SK-N-SH treated with all-trans-retinoic acid at 6 μM for 48 hours (cell line): ENCODE measurements at regions not wholly inside any gene's neighbourhood (a gene's known extent, or its start where the extent isn't known, plus 50 kb on each side); places are given as distances from the start of the nearest gene placed in this dataset.

ENCODE experiments used
- ATAC-seq: fragments of 200-7000 bp; cut with Tn5 transposase; 3 replicates; pipeline ENCODE4 v1.9.1; 2020; ENCODE audit warnings: mild to moderate bottlenecking, moderate library complexity
- ARNTL ChIP-seq: fragments of 450-650 bp; formaldehyde crosslinking; IDR thresholded peaks from 2 replicates; pipeline ENCODE4 v1.5.0; 2020; ENCODE audit warnings: low read depth, mild to moderate bottlenecking, moderate library complexity, borderline replicate concordance
- BACH2 ChIP-seq: fragments of 250-450 bp; sonication (Bioruptor Pico); IDR thresholded peaks from 2 replicates; pipeline ENCODE4 v1.9.0; 2021; ENCODE audit warnings: mild to moderate bottlenecking, borderline replicate concordance
- CSDC2 ChIP-seq: fragments of 250-450 bp; sonication (Bioruptor Pico); IDR thresholded peaks from 2 replicates; pipeline ENCODE4 v1.5.0; 2020; ENCODE audit warnings: mild to moderate bottlenecking, moderate library complexity
- ESRRG ChIP-seq: fragments of 250-450 bp; sonication (Bioruptor Pico); IDR thresholded peaks from 2 replicates; pipeline ENCODE4 v1.6.1; 2021; ENCODE audit warnings: mild to moderate bottlenecking
- GLIS3 ChIP-seq: fragments of 250-450 bp; sonication (Bioruptor Pico); IDR thresholded peaks from 2 replicates; pipeline ENCODE4 v1.5.0; 2020; ENCODE audit warnings: mild to moderate bottlenecking, moderate library complexity
- ISL1 ChIP-seq: fragments of 250-450 bp; sonication (Bioruptor Pico); IDR thresholded peaks from 2 replicates; pipeline ENCODE4 v2.1.2; 2022; ENCODE audit warnings: mild to moderate bottlenecking, moderate library complexity
- SNAI2 ChIP-seq: fragments of 250-450 bp; sonication (Bioruptor Pico); IDR thresholded peaks from 2 replicates; pipeline ENCODE4 v1.5.0; 2020; ENCODE audit warnings: mild to moderate bottlenecking, moderate library complexity
- TCF4 ChIP-seq: fragments of 250-450 bp; sonication (Bioruptor Pico); IDR thresholded peaks from 2 replicates; pipeline ENCODE4 v1.8.0; 2021; ENCODE audit warnings: mild to moderate bottlenecking, moderate library complexity, borderline replicate concordance
- TOX ChIP-seq: fragments of 250-450 bp; sonication (Bioruptor Pico); IDR thresholded peaks from 2 replicates; pipeline ENCODE4 v1.8.0; 2021; ENCODE audit warnings: mild to moderate bottlenecking, moderate library complexity, borderline replicate concordance
- ZC3H10 ChIP-seq: fragments of 250-450 bp; sonication (Bioruptor Pico); IDR thresholded peaks from 2 replicates; pipeline ENCODE4 v1.5.1; 2021; ENCODE audit warnings: mild to moderate bottlenecking, moderate library complexity
- ZFP3 ChIP-seq: fragments of 250-450 bp; sonication (Bioruptor Pico); IDR thresholded peaks from 2 replicates; pipeline ENCODE4 v1.5.0; 2020; ENCODE audit warnings: mild to moderate bottlenecking, moderate library complexity
- ZFP30 ChIP-seq: fragments of 450-650 bp; formaldehyde crosslinking; IDR thresholded peaks from 2 replicates; pipeline ENCODE4 v1.5.0; 2022; ENCODE audit warnings: mild to moderate bottlenecking, moderate library complexity
- ZNF565 ChIP-seq: fragments of 450-650 bp; formaldehyde crosslinking; conservative IDR thresholded peaks from 2 replicates; pipeline ENCODE4 v1.5.0; 2020; ENCODE audit warnings: low read depth, mild to moderate bottlenecking, moderate library complexity
- ZNF70 ChIP-seq: fragments of 450-650 bp; formaldehyde crosslinking; IDR thresholded peaks from 2 replicates; pipeline ENCODE4 v1.5.0; 2020; ENCODE audit warnings: mild to moderate bottlenecking, moderate library complexity
- ZNF8 ChIP-seq: fragments of 450-650 bp; formaldehyde crosslinking; IDR thresholded peaks from 2 replicates; pipeline ENCODE4 v1.5.0; 2020; ENCODE audit warnings: mild to moderate bottlenecking, moderate library complexity
- TF ChIP-seq, protein P1 (sequence below): fragments of 250-450 bp; sonication (Bioruptor Pico); IDR thresholded peaks from 2 replicates; pipeline ENCODE4 v1.5.1; 2020; ENCODE audit warnings: low read depth, mild to moderate bottlenecking, moderate library complexity
- TF ChIP-seq, protein P2 (sequence below): fragments of 250-450 bp; sonication (Bioruptor Pico); IDR thresholded peaks from 2 replicates; pipeline ENCODE4 v1.8.0; 2021; ENCODE audit warnings: low read depth, mild to moderate bottlenecking, moderate library complexity, borderline replicate concordance
- TF ChIP-seq, protein P3 (sequence below): fragments of 250-450 bp; sonication (Bioruptor Pico); IDR thresholded peaks from 2 replicates; pipeline ENCODE4 v1.5.1; 2021; ENCODE audit warnings: mild to moderate bottlenecking, moderate library complexity
- TF ChIP-seq, protein P4 (sequence below): fragments of 250-450 bp; sonication (Bioruptor Pico); IDR thresholded peaks from 2 replicates; pipeline ENCODE4 v1.8.0; 2020; ENCODE audit warnings: mild to moderate bottlenecking, moderate library complexity, borderline replicate concordance
- TF ChIP-seq, protein P5 (sequence below): fragments of 250-450 bp; sonication (Bioruptor Pico); IDR thresholded peaks from 2 replicates; pipeline ENCODE4 v1.5.0; 2020; ENCODE audit warnings: mild to moderate bottlenecking, moderate library complexity

DNA sequence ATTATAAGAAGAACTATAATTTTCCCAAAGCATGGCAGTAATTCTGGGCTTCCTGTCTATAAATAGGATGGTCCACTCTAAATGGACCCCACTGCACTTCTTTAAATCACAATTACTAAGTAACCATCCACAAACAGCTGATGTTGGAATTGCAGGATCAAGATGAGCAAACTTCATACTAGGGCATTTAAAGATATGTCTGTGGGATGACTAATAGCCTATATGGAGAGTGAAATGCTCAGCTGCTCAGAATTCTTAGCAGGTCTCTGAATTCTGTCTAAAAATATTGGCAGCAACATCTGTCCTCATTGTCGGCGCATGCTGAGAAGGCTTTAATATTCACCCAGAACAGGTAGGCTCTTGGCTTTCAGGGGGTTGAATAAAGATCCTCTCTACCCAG, 140.4 kb downstream of the SATB1 start:
- TF ChIP-seq TOX (CRISPR knock-in tag) (no peak), ISL1 (no peak)
- TF ChIP-seq, protein P1, sequence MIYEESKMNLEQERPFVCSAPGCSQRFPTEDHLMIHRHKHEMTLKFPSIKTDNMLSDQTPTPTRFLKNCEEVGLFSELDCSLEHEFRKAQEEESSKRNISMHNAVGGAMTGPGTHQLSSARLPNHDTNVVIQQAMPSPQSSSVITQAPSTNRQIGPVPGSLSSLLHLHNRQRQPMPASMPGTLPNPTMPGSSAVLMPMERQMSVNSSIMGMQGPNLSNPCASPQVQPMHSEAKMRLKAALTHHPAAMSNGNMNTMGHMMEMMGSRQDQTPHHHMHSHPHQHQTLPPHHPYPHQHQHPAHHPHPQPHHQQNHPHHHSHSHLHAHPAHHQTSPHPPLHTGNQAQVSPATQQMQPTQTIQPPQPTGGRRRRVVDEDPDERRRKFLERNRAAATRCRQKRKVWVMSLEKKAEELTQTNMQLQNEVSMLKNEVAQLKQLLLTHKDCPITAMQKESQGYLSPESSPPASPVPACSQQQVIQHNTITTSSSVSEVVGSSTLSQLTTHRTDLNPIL (CRISPR knock-in tag), result no peak
- TF ChIP-seq, protein P2, sequence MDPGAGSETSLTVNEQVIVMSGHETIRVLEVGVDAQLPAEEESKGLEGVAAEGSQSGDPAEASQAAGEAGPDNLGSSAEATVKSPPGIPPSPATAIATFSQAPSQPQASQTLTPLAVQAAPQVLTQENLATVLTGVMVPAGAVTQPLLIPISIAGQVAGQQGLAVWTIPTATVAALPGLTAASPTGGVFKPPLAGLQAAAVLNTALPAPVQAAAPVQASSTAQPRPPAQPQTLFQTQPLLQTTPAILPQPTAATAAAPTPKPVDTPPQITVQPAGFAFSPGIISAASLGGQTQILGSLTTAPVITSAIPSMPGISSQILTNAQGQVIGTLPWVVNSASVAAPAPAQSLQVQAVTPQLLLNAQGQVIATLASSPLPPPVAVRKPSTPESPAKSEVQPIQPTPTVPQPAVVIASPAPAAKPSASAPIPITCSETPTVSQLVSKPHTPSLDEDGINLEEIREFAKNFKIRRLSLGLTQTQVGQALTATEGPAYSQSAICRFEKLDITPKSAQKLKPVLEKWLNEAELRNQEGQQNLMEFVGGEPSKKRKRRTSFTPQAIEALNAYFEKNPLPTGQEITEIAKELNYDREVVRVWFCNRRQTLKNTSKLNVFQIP (CRISPR knock-in tag), result no peak
- TF ChIP-seq, all 23 proteins: peak for 0
- ATAC-seq, result no peak

DNA sequence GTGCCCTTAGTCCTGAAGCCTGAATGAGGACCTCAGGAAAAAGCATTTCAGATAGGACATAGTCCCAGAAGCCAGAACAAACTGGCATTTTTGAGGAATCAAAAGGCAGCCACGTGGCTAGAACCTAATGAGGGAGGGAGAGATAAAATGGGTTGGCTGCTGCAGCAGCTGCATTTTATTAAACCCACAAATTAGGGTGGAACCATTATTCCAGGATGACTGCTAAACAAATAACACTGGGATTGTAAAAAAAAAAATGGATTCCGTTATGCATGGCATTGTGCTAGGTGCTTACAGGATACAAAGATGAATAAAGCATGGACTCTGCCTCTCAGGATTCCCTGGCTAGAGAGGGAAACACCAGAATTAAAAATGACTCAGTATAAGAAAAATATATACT, 141.5 kb downstream of the SATB1 start:
- ATAC-seq, result no peak
- TF ChIP-seq ZFP3 (CRISPR knock-in tag) (no peak), TCF4 (CRISPR knock-in tag) (no peak), ZFP30 (CRISPR knock-in tag) (no peak), ZNF70 (CRISPR knock-in tag) (no peak), SNAI2 (CRISPR knock-in tag) (no peak), ARNTL (CRISPR knock-in tag) (no peak)
- TF ChIP-seq, protein P3, sequence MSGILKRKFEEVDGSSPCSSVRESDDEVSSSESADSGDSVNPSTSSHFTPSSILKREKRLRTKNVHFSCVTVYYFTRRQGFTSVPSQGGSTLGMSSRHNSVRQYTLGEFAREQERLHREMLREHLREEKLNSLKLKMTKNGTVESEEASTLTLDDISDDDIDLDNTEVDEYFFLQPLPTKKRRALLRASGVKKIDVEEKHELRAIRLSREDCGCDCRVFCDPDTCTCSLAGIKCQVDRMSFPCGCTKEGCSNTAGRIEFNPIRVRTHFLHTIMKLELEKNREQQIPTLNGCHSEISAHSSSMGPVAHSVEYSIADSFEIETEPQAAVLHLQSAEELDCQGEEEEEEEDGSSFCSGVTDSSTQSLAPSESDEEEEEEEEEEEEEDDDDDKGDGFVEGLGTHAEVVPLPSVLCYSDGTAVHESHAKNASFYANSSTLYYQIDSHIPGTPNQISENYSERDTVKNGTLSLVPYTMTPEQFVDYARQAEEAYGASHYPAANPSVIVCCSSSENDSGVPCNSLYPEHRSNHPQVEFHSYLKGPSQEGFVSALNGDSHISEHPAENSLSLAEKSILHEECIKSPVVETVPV, result no peak
- TF ChIP-seq, protein P1 (CRISPR knock-in tag), result no peak

DNA sequence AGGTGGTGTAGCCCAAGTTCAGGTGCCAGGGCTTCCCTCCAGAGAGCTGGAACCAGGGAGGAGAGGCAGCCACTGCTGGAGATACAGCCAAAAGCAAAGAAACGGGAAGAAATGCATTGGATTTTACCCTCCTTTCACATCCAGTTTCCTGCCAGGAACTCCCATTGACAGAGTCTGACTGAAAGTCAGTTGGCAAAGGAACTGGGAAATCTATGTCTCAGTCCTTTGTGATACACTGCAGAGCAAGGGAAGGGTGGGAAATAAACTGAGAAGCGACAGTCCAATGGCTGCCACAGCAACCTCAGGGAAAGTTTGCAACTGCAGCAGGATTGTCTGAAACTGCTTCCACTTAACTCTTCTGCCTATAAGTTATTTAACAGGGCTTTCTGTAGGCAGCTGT, 142.6 kb downstream of the SATB1 start:
- no peak for ATAC-seq
- TF ChIP-seq GLIS3 (CRISPR knock-in tag) (no peak), ZC3H10 (no peak), ISL1 (no peak), BACH2 (CRISPR knock-in tag) (no peak), ZNF70 (CRISPR knock-in tag) (no peak), ZNF565 (no peak), SNAI2 (CRISPR knock-in tag) (no peak), CSDC2 (CRISPR knock-in tag) (no peak), TOX (CRISPR knock-in tag) (no peak), ESRRG (CRISPR knock-in tag) (no peak), ARNTL (CRISPR knock-in tag) (no peak), ZNF8 (CRISPR knock-in tag) (no peak)
- TF ChIP-seq, protein P1 (CRISPR knock-in tag), result no peak
- TF ChIP-seq, protein P4, sequence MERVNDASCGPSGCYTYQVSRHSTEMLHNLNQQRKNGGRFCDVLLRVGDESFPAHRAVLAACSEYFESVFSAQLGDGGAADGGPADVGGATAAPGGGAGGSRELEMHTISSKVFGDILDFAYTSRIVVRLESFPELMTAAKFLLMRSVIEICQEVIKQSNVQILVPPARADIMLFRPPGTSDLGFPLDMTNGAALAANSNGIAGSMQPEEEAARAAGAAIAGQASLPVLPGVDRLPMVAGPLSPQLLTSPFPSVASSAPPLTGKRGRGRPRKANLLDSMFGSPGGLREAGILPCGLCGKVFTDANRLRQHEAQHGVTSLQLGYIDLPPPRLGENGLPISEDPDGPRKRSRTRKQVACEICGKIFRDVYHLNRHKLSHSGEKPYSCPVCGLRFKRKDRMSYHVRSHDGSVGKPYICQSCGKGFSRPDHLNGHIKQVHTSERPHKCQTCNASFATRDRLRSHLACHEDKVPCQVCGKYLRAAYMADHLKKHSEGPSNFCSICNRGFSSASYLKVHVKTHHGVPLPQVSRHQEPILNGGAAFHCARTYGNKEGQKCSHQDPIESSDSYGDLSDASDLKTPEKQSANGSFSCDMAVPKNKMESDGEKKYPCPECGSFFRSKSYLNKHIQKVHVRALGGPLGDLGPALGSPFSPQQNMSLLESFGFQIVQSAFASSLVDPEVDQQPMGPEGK (CRISPR knock-in tag), result no peak
- TF ChIP-seq, protein P5, sequence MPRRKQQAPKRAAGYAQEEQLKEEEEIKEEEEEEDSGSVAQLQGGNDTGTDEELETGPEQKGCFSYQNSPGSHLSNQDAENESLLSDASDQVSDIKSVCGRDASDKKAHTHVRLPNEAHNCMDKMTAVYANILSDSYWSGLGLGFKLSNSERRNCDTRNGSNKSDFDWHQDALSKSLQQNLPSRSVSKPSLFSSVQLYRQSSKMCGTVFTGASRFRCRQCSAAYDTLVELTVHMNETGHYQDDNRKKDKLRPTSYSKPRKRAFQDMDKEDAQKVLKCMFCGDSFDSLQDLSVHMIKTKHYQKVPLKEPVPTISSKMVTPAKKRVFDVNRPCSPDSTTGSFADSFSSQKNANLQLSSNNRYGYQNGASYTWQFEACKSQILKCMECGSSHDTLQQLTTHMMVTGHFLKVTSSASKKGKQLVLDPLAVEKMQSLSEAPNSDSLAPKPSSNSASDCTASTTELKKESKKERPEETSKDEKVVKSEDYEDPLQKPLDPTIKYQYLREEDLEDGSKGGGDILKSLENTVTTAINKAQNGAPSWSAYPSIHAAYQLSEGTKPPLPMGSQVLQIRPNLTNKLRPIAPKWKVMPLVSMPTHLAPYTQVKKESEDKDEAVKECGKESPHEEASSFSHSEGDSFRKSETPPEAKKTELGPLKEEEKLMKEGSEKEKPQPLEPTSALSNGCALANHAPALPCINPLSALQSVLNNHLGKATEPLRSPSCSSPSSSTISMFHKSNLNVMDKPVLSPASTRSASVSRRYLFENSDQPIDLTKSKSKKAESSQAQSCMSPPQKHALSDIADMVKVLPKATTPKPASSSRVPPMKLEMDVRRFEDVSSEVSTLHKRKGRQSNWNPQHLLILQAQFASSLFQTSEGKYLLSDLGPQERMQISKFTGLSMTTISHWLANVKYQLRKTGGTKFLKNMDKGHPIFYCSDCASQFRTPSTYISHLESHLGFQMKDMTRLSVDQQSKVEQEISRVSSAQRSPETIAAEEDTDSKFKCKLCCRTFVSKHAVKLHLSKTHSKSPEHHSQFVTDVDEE (CRISPR knock-in tag), result no peak
- TF ChIP-seq, protein P2 (CRISPR knock-in tag), result no peak
- TF ChIP-seq, protein P3, result no peak
